ENCODE measurements at regions not wholly inside any gene's neighbourhood (a gene's known extent, or its start where the extent isn't known, plus 50 kb on each side); places are given as distances from the start of the nearest gene placed in this dataset.

- TF ChIP-seq FOSL2 (IDR thresholded peaks at IDR 0.05): peak; percentile 89
- peak; percentile 97 for TF ChIP-seq FOSL2 (CRISPR knock-in tag; IDR thresholded peaks at IDR 0.05)
- TF ChIP-seq GATA3 (IDR thresholded peaks at IDR 0.05; ENCODE audit: borderline replicate concordance): peak; percentile 91
- peak; percentile 99; the same call in 2 of the 3 replicates for TF ChIP-seq BCL3 (IDR thresholded peaks at IDR 0.05)
- TF ChIP-seq CHD2 (IDR thresholded peaks at IDR 0.05; ENCODE audit: low read length, partially characterized antibody): no peak
- peak; percentile 90 for TF ChIP-seq RARB (CRISPR knock-in tag; IDR thresholded peaks at IDR 0.05)
- TF ChIP-seq PBX3 (IDR thresholded peaks at IDR 0.05): peak; percentile 61
These were observed 680.9 kb downstream of the IRS1 start (continued) for GRCh38 chr2:226118471-226119429.

- FAIRE-seq (no peak), DNase-seq (ENCODE audit: low read depth in 1 of 2, low spot score in 1 of 2) (no peak), ATAC-seq (no peak)
- Histone ChIP-seq H3K9me3 (peaks cover 18% of the 10 kb centered on the region; the same call in 2 of the 3 replicates), H3K27ac (peak overlapping the region; percentile 86 to 88), H3K4me3 (no peak overlapping the region), H3K4me1 (peaks cover 57% of the 10 kb centered on the region), H3K4me2 (peak overlapping the region; percentile 75)
- TF ChIP-seq E2F6 (IDR thresholded peaks at IDR 0.05; ENCODE audit: borderline replicate concordance, low read depth) (no peak), HOXA7 (CRISPR knock-in tag; IDR thresholded peaks at IDR 0.05) (0 out of 2 replicates have a peak, but pooled peaks have one; percentile 36)
- CTCF ChIA-PET: interaction anchor here (0.7 to 1.4 kb wide), 2 partner anchors 678 to 685 kb away, joined by 3 to 5 read pairs; no protein-coding TSS in a partner anchor
- WGBS (ENCODE audit: missing lambda C conversion rate): 66% methylated on average over 3 of the region's 3 CpGs
- POLR2A ChIA-PET: interaction anchor here (0.6 to 1.9 kb wide), 2 partner anchors 86 to 679 kb away, joined by 3 to 7 read pairs; no protein-coding TSS in a partner anchor
These were observed 682.0 kb downstream of the IRS1 start for GRCh38 chr2:226117510-226118065.

- POLR2A ChIA-PET: interaction anchor here (0.7 to 1.7 kb wide), 2 partner anchors 308 to 682 kb away, joined by 3 to 7 read pairs; no protein-coding TSS in a partner anchor
- no peak overlapping the region for H3K4me3 ChIP-seq
- H3K27ac ChIP-seq: peak overlapping the region; percentile 86 to 90
- H3K4me2 ChIP-seq: peak overlapping the region; percentile 85
- peaks cover 57% of the 10 kb centered on the region for H3K4me1 ChIP-seq
- CTCF ChIA-PET: interaction anchor here (1.2 to 1.6 kb wide), 2 partner anchors 228 to 684 kb away, joined by 3 to 5 read pairs; no protein-coding TSS in a partner anchor
- no peak for TF ChIP-seq RAD21 (conservative IDR thresholded peaks at IDR 0.05 in 1 of 2, IDR thresholded peaks at IDR 0.05 in 1 of 2)
- TF ChIP-seq ZNF302 (CRISPR knock-in tag; IDR thresholded peaks at IDR 0.05): no peak
- TF ChIP-seq CBX8 (IDR thresholded peaks at IDR 0.05): no peak
- no peak for TF ChIP-seq ZSCAN20 (CRISPR knock-in tag; IDR thresholded peaks at IDR 0.05)
- TF ChIP-seq FOSL2 (IDR thresholded peaks at IDR 0.05): no peak
- TF ChIP-seq FOSL2 (CRISPR knock-in tag; IDR thresholded peaks at IDR 0.05): no peak
- TF ChIP-seq KDM1A (IDR thresholded peaks at IDR 0.05; ENCODE audit: low read depth): no peak
- TF ChIP-seq NPAS2 (CRISPR knock-in tag; IDR thresholded peaks at IDR 0.05; ENCODE audit: borderline replicate concordance): no peak
- TF ChIP-seq HDAC2 (IDR thresholded peaks at IDR 0.05): no peak
- no peak for TF ChIP-seq RARB (CRISPR knock-in tag; IDR thresholded peaks at IDR 0.05)
- TF ChIP-seq EHF (CRISPR knock-in tag; IDR thresholded peaks at IDR 0.05): no peak
- no peak for TF ChIP-seq FOXS1 (CRISPR knock-in tag; IDR thresholded peaks at IDR 0.05)
- no peak for TF ChIP-seq CTCF (IDR thresholded peaks at IDR 0.05)
- TF ChIP-seq USF2 (IDR thresholded peaks at IDR 0.05): no peak
- WGBS (ENCODE audit: missing lambda C conversion rate): 89% methylated on average over 3 of the region's 3 CpGs
- ATAC-seq (no peak), FAIRE-seq (no peak), DNase-seq (ENCODE audit: low read depth in 1 of 2, low spot score in 1 of 2) (no peak)
- H3K9me3 ChIP-seq: peaks cover 9% of the 10 kb centered on the region; the same call in 1 of the 3 replicates
These were observed 683.3 kb downstream of the IRS1 start for GRCh38 chr2:226116346-226116745.

Data from A549 (cell line).